Adrenal gland (tissue), 9 donors: ENCODE measurements at regions not wholly inside any gene's neighbourhood (a gene's known extent, or its start where the extent isn't known, plus 50 kb on each side); places are given as distances from the start of the nearest gene placed in this dataset.

Experiments
- DNase-seq, 7 donors: peaks; one replicate each; pipeline ENCODE4 v3.0.0-alpha.2; 2019 to 2020
- H3K27ac ChIP-seq, 5 donors: fragments of 200-600 bp; sonication (generic) in 4 of 5; 1 replicate in 3 of 5; 2 replicates in 2 of 5; pipeline versions ENCODE4 v1.5.1 to v1.8.0; 2016 to 2020; ENCODE audit warnings: mild to moderate bottlenecking in 1 of 5
- H3K27me3 ChIP-seq: fragments of 200-600 bp; 2 replicates; pipeline ENCODE4 v1.8.0; 2021
- H3K36me3 ChIP-seq, 2 donors: fragments of 200-600 bp; replicated peaks in 1 of 2; 1 replicate in 1 of 2; 2 replicates in 1 of 2; pipeline versions ENCODE4 v1.5.1 to v1.8.0; 2018 to 2022
- H3K4me1 ChIP-seq, 2 donors: fragments of 200-600 bp; replicated peaks in 1 of 2; 1 replicate in 1 of 2; 2 replicates in 1 of 2; pipeline versions ENCODE4 v1.5.1 to v1.8.0; 2018 to 2021
- H3K4me3 ChIP-seq, 4 donors: fragments of 200-600 bp; sonication (generic) in 3 of 4; one replicate each; pipeline ENCODE4 v1.5.1; 2016 to 2018
- H3K9me3 ChIP-seq, 3 donors: fragments of 200-600 bp; sonication (generic) in 1 of 3; replicated peaks in 1 of 3; 1 replicate in 2 of 3; 2 replicates in 1 of 3; pipeline versions ENCODE4 v1.5.1 to v1.8.0; 2016 to 2021
- POLR2A ChIP-seq, 2 donors: fragments of 450-650 bp; IDR thresholded peaks; one replicate each; pipeline ENCODE4 v1.6.1; 2017; ENCODE audit warnings: antibody characterized with exemption in 2 of 2, mild to moderate bottlenecking in 2 of 2, moderate library complexity in 1 of 2
- WGBS, 4 donors: extraction: QIAGEN DNeasy Blood & Tissue Kit in 2 of 4; methylation state at CpG; one replicate each; pipeline versions ENCODE4 v1.1.5 to v1.1.7; 2013 to 2017; 5-methylcytosine and 5-hydroxymethylcytosine counted together
- intact Hi-C, 2 donors: fragments of 100-400 bp; cut with DNase I; formaldehyde crosslinking; loops; one replicate each; pipeline versions ENCODE4 v1.14.1 to v1.15.0; 2022 to 2023
- TF ChIP-seq, protein P1 (sequence below), 6 experiments: fragments of 450-650 bp in 4 of 6; fragments of 200-600 bp in 2 of 6; sonication (generic) in 1 of 6; IDR thresholded peaks; 1 replicate in 5 of 6; 2 replicates in 1 of 6; pipeline versions ENCODE4 v1.5.1 to v1.8.0; 2016 to 2021; ENCODE audit warnings: antibody characterized with exemption in 6 of 6, mild to moderate bottlenecking in 2 of 6, moderate library complexity in 1 of 6
- donor health status: healthy with polysubstance abuse.
- donor health status: Bipolar disorder and iron deficiency.
- donor health status: DM: yes; HTN: yes; CAD: no.
- donor health status: DM: no; HTN: no; CAD: no.
- donor health status: DM: no; HTN: no; CAD: no.

DNA sequence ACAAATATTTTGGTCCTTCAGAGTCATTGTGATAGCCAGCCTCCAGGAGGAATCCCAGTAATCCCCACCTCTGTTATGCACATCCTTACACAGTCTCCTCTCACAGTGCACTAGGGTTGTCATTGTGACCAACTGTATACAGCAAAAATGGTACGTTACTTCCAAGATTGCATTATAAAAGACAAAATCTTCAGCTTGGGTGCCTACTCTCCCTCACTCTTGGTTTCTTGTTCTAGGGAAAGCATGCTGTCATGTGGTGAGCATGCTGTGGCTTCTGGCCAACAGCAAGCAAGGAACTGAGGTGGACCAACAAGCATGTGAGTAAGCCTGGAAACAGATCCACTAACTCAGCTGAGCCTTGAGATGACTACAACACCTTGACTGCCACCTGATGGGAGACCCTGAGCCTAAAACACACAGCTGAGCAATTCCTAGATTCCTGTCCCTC is 130.1 kb upstream of the DST start:
- 71 to 100% (median 84%) methylated on average over 1 of the region's 1 CpG for WGBS, 4 donors
- H3K27ac ChIP-seq: no peak overlapping the region
- no peaks in the 10 kb centered on the region for H3K27me3 ChIP-seq
- TF ChIP-seq, protein P1, sequence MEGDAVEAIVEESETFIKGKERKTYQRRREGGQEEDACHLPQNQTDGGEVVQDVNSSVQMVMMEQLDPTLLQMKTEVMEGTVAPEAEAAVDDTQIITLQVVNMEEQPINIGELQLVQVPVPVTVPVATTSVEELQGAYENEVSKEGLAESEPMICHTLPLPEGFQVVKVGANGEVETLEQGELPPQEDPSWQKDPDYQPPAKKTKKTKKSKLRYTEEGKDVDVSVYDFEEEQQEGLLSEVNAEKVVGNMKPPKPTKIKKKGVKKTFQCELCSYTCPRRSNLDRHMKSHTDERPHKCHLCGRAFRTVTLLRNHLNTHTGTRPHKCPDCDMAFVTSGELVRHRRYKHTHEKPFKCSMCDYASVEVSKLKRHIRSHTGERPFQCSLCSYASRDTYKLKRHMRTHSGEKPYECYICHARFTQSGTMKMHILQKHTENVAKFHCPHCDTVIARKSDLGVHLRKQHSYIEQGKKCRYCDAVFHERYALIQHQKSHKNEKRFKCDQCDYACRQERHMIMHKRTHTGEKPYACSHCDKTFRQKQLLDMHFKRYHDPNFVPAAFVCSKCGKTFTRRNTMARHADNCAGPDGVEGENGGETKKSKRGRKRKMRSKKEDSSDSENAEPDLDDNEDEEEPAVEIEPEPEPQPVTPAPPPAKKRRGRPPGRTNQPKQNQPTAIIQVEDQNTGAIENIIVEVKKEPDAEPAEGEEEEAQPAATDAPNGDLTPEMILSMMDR (IDR thresholded peaks at IDR 0.05): no peak
- no peak for TF ChIP-seq POLR2A (IDR thresholded peaks at IDR 0.05)
- DNase-seq: peak in 6 of 7 donors; percentile 25 to 57 (median 48)
- H3K4me1 ChIP-seq: peaks cover 0 to 7% of the 10 kb centered on the region in 2 donors
- H3K36me3 ChIP-seq: no peaks in the 10 kb centered on the region
- no peaks in the 10 kb centered on the region for H3K9me3 ChIP-seq
- intact Hi-C loops: no loop called here
- H3K4me3 ChIP-seq: no peak overlapping the region

DNA sequence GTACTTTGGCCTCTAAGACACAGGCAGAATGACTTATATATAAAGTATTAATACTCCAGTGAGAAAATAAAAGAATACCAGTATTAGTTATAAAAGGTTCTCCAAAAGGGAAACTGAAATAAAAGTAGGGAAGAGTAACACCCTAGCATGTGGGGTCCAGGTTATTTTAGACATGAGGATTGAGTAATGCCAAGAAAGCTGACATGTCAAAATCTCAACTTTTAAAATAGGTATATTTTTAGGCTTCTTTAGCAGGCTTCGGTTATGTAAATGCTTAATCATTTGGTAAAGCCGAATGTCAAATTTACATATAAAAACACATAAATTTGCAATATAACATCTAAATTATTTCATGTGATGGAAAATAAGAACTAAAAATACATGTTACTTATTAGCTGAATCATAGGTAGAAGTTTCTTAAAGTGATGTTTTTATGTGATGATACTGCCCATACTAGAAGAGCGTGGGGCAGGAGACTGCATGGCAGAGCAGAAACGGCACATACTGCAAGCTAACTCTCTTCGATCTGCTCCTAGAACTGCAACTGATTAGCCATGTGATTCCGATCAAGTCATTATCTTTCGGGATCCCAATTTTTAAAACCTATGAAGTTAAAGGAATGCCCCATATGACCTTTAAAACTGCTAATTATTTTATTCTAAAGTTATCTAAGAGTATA is 129.4 kb upstream of the DST start:
- no peaks in the 10 kb centered on the region for H3K27me3 ChIP-seq
- no peaks in the 10 kb centered on the region for H3K36me3 ChIP-seq
- H3K27ac ChIP-seq: no peak overlapping the region
- intact Hi-C loops: no loop called here
- DNase-seq: no peak
- H3K4me1 ChIP-seq: peaks cover 1 to 6% of the 10 kb centered on the region in 2 donors
- H3K4me3 ChIP-seq: no peak overlapping the region
- H3K9me3 ChIP-seq: no peaks in the 10 kb centered on the region
- WGBS, 4 donors: 89 to 92% (median 91%) methylated on average over 7 of the region's 7 CpGs
- TF ChIP-seq POLR2A (IDR thresholded peaks at IDR 0.05): no peak
- TF ChIP-seq, protein P1 (IDR thresholded peaks at IDR 0.05): no peak

DNA sequence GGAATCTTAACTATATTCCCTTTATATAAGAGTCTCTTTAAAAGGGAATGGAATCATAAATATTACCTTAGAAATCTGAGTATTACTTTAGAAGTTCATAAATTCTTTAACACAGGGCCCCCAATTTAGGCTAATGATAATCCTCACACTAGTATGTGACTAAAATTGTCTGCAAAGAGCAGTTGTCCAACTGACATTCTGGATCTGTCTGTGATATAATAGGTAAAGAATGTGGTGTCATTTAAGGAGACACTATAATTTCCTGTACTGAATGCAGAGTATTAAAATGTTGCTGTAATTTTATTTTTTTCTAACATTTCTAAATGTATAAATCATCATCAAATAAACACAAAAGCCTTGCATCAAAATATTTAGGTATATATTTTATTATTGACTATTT is 128.5 kb upstream of the DST start:
- H3K9me3 ChIP-seq: no peaks in the 10 kb centered on the region
- H3K4me1 ChIP-seq: peaks cover 10 to 11% of the 10 kb centered on the region in 2 donors
- H3K27ac ChIP-seq: no peak overlapping the region
- no peak for TF ChIP-seq POLR2A (IDR thresholded peaks at IDR 0.05)
- TF ChIP-seq, protein P1 (IDR thresholded peaks at IDR 0.05): no peak
- H3K27me3 ChIP-seq: no peaks in the 10 kb centered on the region
- no peaks in the 10 kb centered on the region for H3K36me3 ChIP-seq
- DNase-seq: no peak
- no peak overlapping the region for H3K4me3 ChIP-seq
- intact Hi-C loops: no loop called here

DNA sequence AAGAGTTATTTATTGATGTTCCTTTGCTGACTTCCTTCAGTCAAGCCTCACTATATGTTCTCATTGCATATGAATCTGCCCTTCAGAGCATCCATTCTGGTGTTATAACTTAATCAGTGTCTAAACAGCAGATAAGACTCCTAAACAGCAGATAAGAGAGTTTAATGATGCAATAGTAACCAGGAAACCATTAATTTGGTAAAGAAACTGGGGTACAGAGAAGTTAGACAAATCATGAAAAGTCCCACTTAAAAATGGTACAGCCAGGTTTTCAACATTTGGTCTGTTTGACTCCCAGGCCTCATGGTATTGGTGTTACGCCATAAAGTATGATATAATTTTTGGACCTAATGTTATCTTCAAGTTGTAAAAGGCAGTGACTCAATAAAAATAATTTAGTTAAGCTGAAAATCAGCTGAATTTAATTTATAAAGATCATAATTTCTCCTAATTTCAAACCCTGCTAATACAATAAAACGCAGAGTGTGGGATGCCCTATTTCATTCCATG is 127.4 kb upstream of the DST start:
- Histone ChIP-seq H3K27me3 (no peaks in the 10 kb centered on the region), H3K4me1 (peaks cover 15 to 18% of the 10 kb centered on the region in 2 donors), H3K9me3 (no peaks in the 10 kb centered on the region), H3K36me3 (no peaks in the 10 kb centered on the region), H3K27ac (no peak overlapping the region), H3K4me3 (no peak overlapping the region)
- WGBS, 4 donors: 85 to 91% (median 90%) methylated on average over 2 of the region's 2 CpGs
- no peak for DNase-seq
- TF ChIP-seq, protein P1 (IDR thresholded peaks at IDR 0.05): no peak
- TF ChIP-seq POLR2A (IDR thresholded peaks at IDR 0.05): no peak
- intact Hi-C loops: no loop called here
